ENCODE measurements at regions not wholly inside any gene's neighbourhood (a gene's known extent, or its start where the extent isn't known, plus 50 kb on each side); places are given as distances from the start of the nearest gene placed in this dataset.

- no peak for TF ChIP-seq POLR2A (IDR thresholded peaks at IDR 0.05; ENCODE audit: low read depth, low read length)
- TF ChIP-seq POLR2AphosphoS5 (IDR thresholded peaks at IDR 0.05; ENCODE audit: low read depth, low read length): no peak
These were observed 139.6 kb upstream of the SALL1 start for GRCh38 chr16:51290442-51291285.

Data from GM12892 (cell line).